ENCODE measurements at regions not wholly inside any gene's neighbourhood (a gene's known extent, or its start where the extent isn't known, plus 50 kb on each side); places are given as distances from the start of the nearest gene placed in this dataset.

GRCh38 chr16:10314317-10314716, 71.5 kb upstream of the ATF7IP2 start:
- no peak for ATAC-seq (ENCODE audit: low read depth)
- no peak overlapping the region for H3K27ac ChIP-seq (ENCODE audit: poor library complexity, severe bottlenecking)
- H3K36me3 ChIP-seq (ENCODE audit: low read depth): no peaks in the 10 kb centered on the region
- H3K4me3 ChIP-seq (ENCODE audit: severe bottlenecking): no peak overlapping the region
- no peaks in the 10 kb centered on the region for H3K9me3 ChIP-seq (ENCODE audit: severe bottlenecking)
- TF ChIP-seq CTCF (IDR thresholded peaks at IDR 0.05; ENCODE audit: poor library complexity, severe bottlenecking): no peak
- H3K4me1 ChIP-seq (ENCODE audit: insufficient read depth, poor library complexity, severe bottlenecking): peaks cover under 1% of the 10 kb centered on the region
- no peaks in the 10 kb centered on the region for H3K27me3 ChIP-seq (ENCODE audit: insufficient read depth, poor library complexity, severe bottlenecking)
- DNase-seq (ENCODE audit: low spot score): no peak

- Histone ChIP-seq H3K27me3 (ENCODE audit: insufficient read depth, poor library complexity, severe bottlenecking) (no peaks in the 10 kb centered on the region), H3K36me3 (ENCODE audit: low read depth) (no peaks in the 10 kb centered on the region), H3K27ac (ENCODE audit: poor library complexity, severe bottlenecking) (no peak overlapping the region), H3K9me3 (ENCODE audit: severe bottlenecking) (no peaks in the 10 kb centered on the region), H3K4me3 (ENCODE audit: severe bottlenecking) (no peak overlapping the region), H3K4me1 (ENCODE audit: insufficient read depth, poor library complexity, severe bottlenecking) (no peaks in the 10 kb centered on the region)
- DNase-seq (ENCODE audit: low spot score) (no peak), ATAC-seq (ENCODE audit: low read depth) (peak; percentile 73)
- peak; percentile 51 for TF ChIP-seq CTCF (IDR thresholded peaks at IDR 0.05; ENCODE audit: poor library complexity, severe bottlenecking)
These were observed 71.0 kb upstream of the ATF7IP2 start for GRCh38 chr16:10314811-10315210.

DNA sequence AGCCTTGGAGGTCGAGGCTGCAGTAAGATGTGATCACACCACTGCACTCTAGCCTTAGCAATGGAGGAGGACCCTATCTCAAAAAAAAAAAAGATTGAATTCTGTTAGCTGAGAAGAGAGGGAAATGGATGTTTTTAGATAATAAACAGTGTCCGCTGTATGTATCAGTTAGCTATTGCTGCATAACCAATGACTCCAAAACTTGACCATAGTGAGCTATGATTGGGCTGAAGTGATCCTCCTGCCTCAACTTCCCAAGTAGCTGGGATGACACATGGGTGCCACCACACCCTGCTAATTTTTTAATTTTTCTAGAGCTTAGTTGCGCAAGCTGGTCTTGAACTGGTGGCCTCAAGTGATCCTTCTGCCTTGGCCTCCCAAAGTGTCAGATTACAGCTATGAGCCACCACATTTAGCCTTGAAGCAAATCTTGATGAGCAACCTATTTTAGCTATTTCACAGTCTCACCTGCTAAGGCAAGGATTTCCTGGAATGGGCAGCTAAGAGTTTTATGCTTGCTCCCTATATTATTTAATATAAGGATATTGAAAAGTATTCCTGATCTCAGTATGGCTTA, 68.3 kb upstream of the ATF7IP2 start:
- no peaks in the 10 kb centered on the region for H3K9me3 ChIP-seq (ENCODE audit: severe bottlenecking)
- no peak overlapping the region for H3K4me3 ChIP-seq (ENCODE audit: severe bottlenecking)
- H3K27ac ChIP-seq (ENCODE audit: poor library complexity, severe bottlenecking): no peak overlapping the region
- TF ChIP-seq CTCF (IDR thresholded peaks at IDR 0.05; ENCODE audit: poor library complexity, severe bottlenecking): no peak
- no peaks in the 10 kb centered on the region for H3K27me3 ChIP-seq (ENCODE audit: insufficient read depth, poor library complexity, severe bottlenecking)
- no peak for DNase-seq (ENCODE audit: low spot score)
- ATAC-seq (ENCODE audit: low read depth): no peak
- H3K4me1 ChIP-seq (ENCODE audit: insufficient read depth, poor library complexity, severe bottlenecking): no peaks in the 10 kb centered on the region
- H3K36me3 ChIP-seq (ENCODE audit: low read depth): no peaks in the 10 kb centered on the region

DNA sequence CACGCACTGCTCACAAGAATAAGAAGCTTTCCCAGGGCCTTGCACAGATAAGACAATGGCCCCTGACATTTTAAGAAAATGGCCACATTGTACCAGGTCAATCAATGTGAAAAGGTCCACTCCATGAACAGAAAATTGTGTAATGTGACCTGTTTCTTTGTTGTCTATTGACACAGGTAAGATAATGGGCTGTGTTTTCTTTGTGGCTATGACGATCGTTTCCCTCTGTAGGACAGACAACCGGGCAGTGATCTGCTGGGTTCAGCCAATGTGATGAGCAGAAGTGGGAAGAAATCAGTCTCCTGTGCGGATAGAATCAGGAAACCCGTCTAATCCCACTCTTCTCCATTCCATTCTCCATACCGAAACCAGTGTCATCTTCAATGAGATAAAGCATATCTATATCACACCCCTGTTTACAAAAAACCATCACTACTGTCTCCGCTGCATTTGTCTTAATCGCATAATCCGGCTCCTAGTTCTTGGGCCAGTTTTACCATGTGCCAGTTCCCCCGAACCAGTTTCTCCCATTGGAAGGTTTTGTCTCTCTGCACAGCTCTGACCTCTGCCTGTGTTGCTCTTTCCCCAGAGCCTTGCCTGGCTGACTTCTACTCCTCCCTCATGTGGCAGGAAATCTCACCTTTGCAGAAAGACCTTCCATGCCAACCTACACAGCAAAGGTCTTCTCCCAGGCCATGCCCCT, 66.9 kb upstream of the ATF7IP2 start:
- Histone ChIP-seq H3K4me1 (ENCODE audit: insufficient read depth, poor library complexity, severe bottlenecking) (no peaks in the 10 kb centered on the region), H3K27me3 (ENCODE audit: insufficient read depth, poor library complexity, severe bottlenecking) (no peaks in the 10 kb centered on the region), H3K27ac (ENCODE audit: poor library complexity, severe bottlenecking) (no peak overlapping the region), H3K36me3 (ENCODE audit: low read depth) (no peaks in the 10 kb centered on the region), H3K4me3 (ENCODE audit: severe bottlenecking) (no peak overlapping the region), H3K9me3 (ENCODE audit: severe bottlenecking) (no peaks in the 10 kb centered on the region)
- no peak for DNase-seq (ENCODE audit: low spot score)
- no peak for ATAC-seq (ENCODE audit: low read depth)
- no peak for TF ChIP-seq CTCF (IDR thresholded peaks at IDR 0.05; ENCODE audit: poor library complexity, severe bottlenecking)

Measured in RWPE2 (cell line).